HCT116 (cell line): ENCODE measurements at regions not wholly inside any gene's neighbourhood (a gene's known extent, or its start where the extent isn't known, plus 50 kb on each side); places are given as distances from the start of the nearest gene placed in this dataset.

Experiments used
- ATAC-seq: fragments of 200-7000 bp; cut with Tn5 transposase; 2 replicates; pipeline ENCODE4 v1.9.1; 2020; ENCODE audit warnings: mild to moderate bottlenecking, moderate library complexity
- BruUV-seq: library from RNA; stranded (reverse); fragments of 400-500 nt; replicated peaks from 2 replicates; lab custom pipeline; 2021; lab: Mats Ljungman, UMichigan
- CTCF ChIA-PET: fragments of 300-600 bp; sonication (Branson Sonifier 250); formaldehyde crosslinking; loops from one replicate; lab custom pipeline; 2021; ENCODE audit warnings: antibody characterized with exemption; lab: Charles Lee
- POLR2A ChIA-PET: fragments of 300-600, 350-600 bp; sonication (Branson Sonifier 250); formaldehyde crosslinking; loops from one replicate; lab custom pipeline; 2021; ENCODE audit warnings: antibody characterized with exemption; lab: Charles Lee
- RAD21 ChIA-PET, 2 experiments: fragments of 300-600 bp; sonication (Branson Sonifier 250); formaldehyde crosslinking; loops; one replicate each; lab custom pipeline; 2023; ENCODE audit warnings: low total read pairs in 2 of 2; ENCODE audit not compliant: uncharacterized antibody in 2 of 2, unreplicated experiment in 2 of 2, low non-redundant PET in 1 of 2; lab: Charles Lee
- DNase-seq: peaks from one replicate; pipeline ENCODE4 v3.0.0-alpha.2; 2010; ENCODE audit warnings: low read depth, low spot score
- H2AFZ ChIP-seq: fragments of 200-600 bp; shearing (Covaris generic), sonication (generic); 2 replicates; pipeline ENCODE4 v1.6.1; 2017; ENCODE audit warnings: low read depth, mixed run types, mixed read lengths, antibody characterized with exemption, low read length; ENCODE audit not compliant: poor library complexity, severe bottlenecking
- H3K27ac ChIP-seq: 2 replicates; pipeline ENCODE4 v1.5.1; 2012; ENCODE audit warnings: low read depth, low read length
- H3K27me3 ChIP-seq: fragments of 200-600 bp; sonication (generic); 2 replicates; pipeline ENCODE4 v1.6.1; 2016; ENCODE audit warnings: mixed run types, low read length, mixed read lengths; ENCODE audit not compliant: insufficient read depth
- H3K36me3 ChIP-seq, 2 experiments: fragments of 200-500 bp in 1 of 2; fragments of 200-600 bp in 1 of 2; sonication (Bioruptor generic) in 1 of 2; sonication (generic) in 1 of 2; 2 replicates each; pipeline versions ENCODE4 v1.5.1 to v1.6.1; 2014 to 2016; ENCODE audit warnings: low read length in 2 of 2, inconsistent platforms in 1 of 2, mixed read lengths in 1 of 2, mixed run types in 1 of 2; ENCODE audit not compliant: insufficient read depth in 2 of 2, control insufficient read depth in 1 of 2
- H3K4me1 ChIP-seq, 2 experiments: fragments of 200-600 bp in 1 of 2; sonication (generic) in 1 of 2; 2 replicates each; pipeline versions ENCODE4 v1.5.1 to v1.6.1; 2012 to 2017; ENCODE audit warnings: low read length in 2 of 2, inconsistent platforms in 1 of 2, mild to moderate bottlenecking in 1 of 2, mixed read lengths in 1 of 2, mixed run types in 1 of 2, moderate library complexity in 1 of 2; ENCODE audit not compliant: insufficient read depth in 2 of 2, control insufficient read depth in 1 of 2
- H3K4me2 ChIP-seq: fragments of 200-600 bp; sonication (generic); 2 replicates; pipeline ENCODE4 v1.6.1; 2017; ENCODE audit warnings: mixed run types, low read length, mixed read lengths
- H3K4me3 ChIP-seq, 2 experiments: fragments of 200-600 bp in 1 of 2; sonication (generic) in 1 of 2; replicated peaks in 1 of 2; 2 replicates each; pipeline ENCODE4 v1.5.1; 2011 to 2016; ENCODE audit warnings: low read length in 2 of 2, control low read depth in 1 of 2, low read depth in 1 of 2, mild to moderate bottlenecking in 1 of 2, mixed read lengths in 1 of 2, mixed run types in 1 of 2
- H3K79me2 ChIP-seq: fragments of 200-600 bp; sonication (generic); 2 replicates; pipeline ENCODE4 v1.6.1; 2017; ENCODE audit warnings: mild to moderate bottlenecking, mixed run types, low read length, moderate library complexity, mixed read lengths; ENCODE audit not compliant: insufficient read depth
- H3K9ac ChIP-seq: fragments of 200-600 bp; sonication (generic); 2 replicates; pipeline ENCODE4 v1.6.1; 2016; ENCODE audit warnings: low read length, mixed read lengths
- H3K9me2 ChIP-seq: fragments of 200-600 bp; sonication (generic), shearing (Covaris generic); 2 replicates; pipeline ENCODE4 v1.6.1; 2017; ENCODE audit warnings: mixed run types, mild to moderate bottlenecking, moderate library complexity; ENCODE audit not compliant: insufficient read depth
- H3K9me3 ChIP-seq, 2 experiments: fragments of 200-500 bp in 1 of 2; fragments of 200-600 bp in 1 of 2; sonication (Bioruptor generic) in 1 of 2; sonication (generic) in 1 of 2; 2 replicates each; pipeline ENCODE4 v1.6.1; 2014 to 2017; ENCODE audit warnings: low read length in 2 of 2, mixed read lengths in 2 of 2, inconsistent platforms in 1 of 2, low read depth in 1 of 2, mild to moderate bottlenecking in 1 of 2, mixed run types in 1 of 2, moderate library complexity in 1 of 2; ENCODE audit not compliant: control insufficient read depth in 1 of 2, insufficient read depth in 1 of 2
- H4K20me1 ChIP-seq: fragments of 200-600 bp; sonication (generic), shearing (Covaris generic); 2 replicates; pipeline ENCODE4 v1.6.1; 2017; ENCODE audit warnings: mixed run types, mild to moderate bottlenecking, moderate library complexity; ENCODE audit not compliant: insufficient read depth
- CBX3 ChIP-seq: IDR thresholded peaks from 2 replicates; pipeline ENCODE4 v1.6.1; 2012; ENCODE audit warnings: low read depth
- CTCF ChIP-seq, 3 experiments: fragments of 200-600 bp in 1 of 3; sonication (generic) in 1 of 3; IDR thresholded peaks in 2 of 3; conservative IDR thresholded peaks in 1 of 3; 2 replicates each; pipeline ENCODE4 v1.5.1; 2012 to 2017; ENCODE audit warnings: low read depth in 2 of 3, low read length in 2 of 3, antibody characterized with exemption in 1 of 3, borderline replicate concordance in 1 of 3, control low read depth in 1 of 3, mild to moderate bottlenecking in 1 of 3, mixed read lengths in 1 of 3, mixed run types in 1 of 3, moderate library complexity in 1 of 3; ENCODE audit not compliant: insufficient read depth in 1 of 3
- EGR1 ChIP-seq: IDR thresholded peaks from 2 replicates; pipeline ENCODE4 v1.6.1; 2012; ENCODE audit warnings: low read depth
- ELF1 ChIP-seq: IDR thresholded peaks from 2 replicates; pipeline ENCODE4 v1.6.1; 2012; ENCODE audit warnings: low read depth, borderline replicate concordance
- EZH2 ChIP-seq: fragments of 200-600 bp; sonication (generic); IDR thresholded peaks from 2 replicates; pipeline ENCODE4 v1.6.1; 2017; ENCODE audit warnings: antibody characterized with exemption, mixed run types
- EZH2phosphoT487 ChIP-seq: fragments of 200-600 bp; IDR thresholded peaks from 2 replicates; pipeline ENCODE4 v1.6.1; 2018; ENCODE audit warnings: antibody characterized with exemption, borderline replicate concordance
- FOSL1 ChIP-seq: IDR thresholded peaks from 2 replicates; pipeline ENCODE4 v1.6.1; 2012; ENCODE audit warnings: low read depth
- JUND ChIP-seq: IDR thresholded peaks from 2 replicates; pipeline ENCODE4 v1.6.1; 2012
- POLR2A ChIP-seq: IDR thresholded peaks from 2 replicates; pipeline ENCODE4 v1.7.0; 2011; ENCODE audit warnings: borderline replicate concordance; ENCODE audit not compliant: insufficient read depth, insufficient read length; ENCODE audit errors: extremely low read depth
- POLR2AphosphoS5 ChIP-seq: IDR thresholded peaks from 2 replicates; pipeline ENCODE4 v1.6.1; 2011; ENCODE audit warnings: mild to moderate bottlenecking, low read depth, low read length, moderate library complexity
- RAD21 ChIP-seq: IDR thresholded peaks from 2 replicates; pipeline ENCODE4 v1.6.1; 2012; ENCODE audit warnings: low read depth, mild to moderate bottlenecking
- SRF ChIP-seq: IDR thresholded peaks from 2 replicates; pipeline ENCODE4 v1.6.1; 2012; ENCODE audit warnings: low read depth
- TCF7L2 ChIP-seq: IDR thresholded peaks from 2 replicates; pipeline ENCODE4 v1.7.0; 2011; ENCODE audit warnings: borderline replicate concordance, inconsistent platforms; ENCODE audit not compliant: insufficient read depth, insufficient read length; ENCODE audit errors: extremely low read depth
- ZBTB33 ChIP-seq: IDR thresholded peaks from 2 replicates; pipeline ENCODE4 v1.6.1; 2011; ENCODE audit warnings: mild to moderate bottlenecking, low read length, moderate library complexity; ENCODE audit not compliant: insufficient replicate concordance; ENCODE audit errors: extremely low read depth
- ZNF274 ChIP-seq: fragments of 200-500 bp; sonication (Bioruptor generic); IDR thresholded peaks from 2 replicates; pipeline ENCODE4 v1.6.1; 2014; ENCODE audit warnings: mild to moderate bottlenecking, low read depth, low read length, inconsistent platforms
- intact Hi-C: fragments of 100-400 bp; cut with micrococcal nuclease; formaldehyde crosslinking; loops from 2 replicates; pipeline ENCODE4 v1.10.0; 2022
- TF ChIP-seq, protein P1 (sequence below): IDR thresholded peaks from 2 replicates; pipeline ENCODE4 v1.6.1; 2012; ENCODE audit warnings: low read depth
- TF ChIP-seq, protein P2 (sequence below): IDR thresholded peaks from 2 replicates; pipeline ENCODE4 v1.6.1; 2012
- TF ChIP-seq, protein P3 (sequence below): IDR thresholded peaks from 2 replicates; pipeline ENCODE4 v1.6.1; 2012

GRCh38 chr2:136613096-136613495 is 152.2 kb upstream of the THSD7B start:
- H3K36me3 ChIP-seq: no peaks in the 10 kb centered on the region
- no peak overlapping the region for H3K9ac ChIP-seq
- H2AFZ ChIP-seq: no peak overlapping the region
- no peak overlapping the region for H3K4me3 ChIP-seq
- no peaks in the 10 kb centered on the region for H3K79me2 ChIP-seq
- intact Hi-C loops: no loop called here
- no TSS peak for BruUV-seq
- ATAC-seq (no peak), DNase-seq (no peak)
- no peaks in the 10 kb centered on the region for H3K9me2 ChIP-seq
- no peak overlapping the region for H3K27ac ChIP-seq
- H3K4me1 ChIP-seq: no peaks in the 10 kb centered on the region
- POLR2A ChIA-PET: no interaction called here
- RAD21 ChIA-PET: no interaction called here
- H3K9me3 ChIP-seq: no peaks in the 10 kb centered on the region
- peaks cover 4% of the 10 kb centered on the region for H3K27me3 ChIP-seq
- CTCF ChIA-PET: no interaction called here
- H4K20me1 ChIP-seq: no peaks in the 10 kb centered on the region
- TF ChIP-seq CBX3 (no peak), EZH2 (no peak), EZH2phosphoT487 (no peak), ZNF274 (no peak), RAD21 (no peak), POLR2AphosphoS5 (no peak), JUND (no peak), ZBTB33 (no peak), FOSL1 (no peak), ELF1 (no peak), CTCF (IDR thresholded peaks at IDR 0.05 in 2 of 3, conservative IDR thresholded peaks at IDR 0.05 in 1 of 3; ENCODE audit: borderline replicate concordance in 1 of 3, insufficient read depth in 1 of 3, low read depth in 2 of 3, low read length in 2 of 3) (no peak), EGR1 (no peak), TCF7L2 (no peak), POLR2A (no peak), SRF (no peak)
- TF ChIP-seq, protein P1, sequence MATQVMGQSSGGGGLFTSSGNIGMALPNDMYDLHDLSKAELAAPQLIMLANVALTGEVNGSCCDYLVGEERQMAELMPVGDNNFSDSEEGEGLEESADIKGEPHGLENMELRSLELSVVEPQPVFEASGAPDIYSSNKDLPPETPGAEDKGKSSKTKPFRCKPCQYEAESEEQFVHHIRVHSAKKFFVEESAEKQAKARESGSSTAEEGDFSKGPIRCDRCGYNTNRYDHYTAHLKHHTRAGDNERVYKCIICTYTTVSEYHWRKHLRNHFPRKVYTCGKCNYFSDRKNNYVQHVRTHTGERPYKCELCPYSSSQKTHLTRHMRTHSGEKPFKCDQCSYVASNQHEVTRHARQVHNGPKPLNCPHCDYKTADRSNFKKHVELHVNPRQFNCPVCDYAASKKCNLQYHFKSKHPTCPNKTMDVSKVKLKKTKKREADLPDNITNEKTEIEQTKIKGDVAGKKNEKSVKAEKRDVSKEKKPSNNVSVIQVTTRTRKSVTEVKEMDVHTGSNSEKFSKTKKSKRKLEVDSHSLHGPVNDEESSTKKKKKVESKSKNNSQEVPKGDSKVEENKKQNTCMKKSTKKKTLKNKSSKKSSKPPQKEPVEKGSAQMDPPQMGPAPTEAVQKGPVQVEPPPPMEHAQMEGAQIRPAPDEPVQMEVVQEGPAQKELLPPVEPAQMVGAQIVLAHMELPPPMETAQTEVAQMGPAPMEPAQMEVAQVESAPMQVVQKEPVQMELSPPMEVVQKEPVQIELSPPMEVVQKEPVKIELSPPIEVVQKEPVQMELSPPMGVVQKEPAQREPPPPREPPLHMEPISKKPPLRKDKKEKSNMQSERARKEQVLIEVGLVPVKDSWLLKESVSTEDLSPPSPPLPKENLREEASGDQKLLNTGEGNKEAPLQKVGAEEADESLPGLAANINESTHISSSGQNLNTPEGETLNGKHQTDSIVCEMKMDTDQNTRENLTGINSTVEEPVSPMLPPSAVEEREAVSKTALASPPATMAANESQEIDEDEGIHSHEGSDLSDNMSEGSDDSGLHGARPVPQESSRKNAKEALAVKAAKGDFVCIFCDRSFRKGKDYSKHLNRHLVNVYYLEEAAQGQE: no peak
- TF ChIP-seq, protein P2, sequence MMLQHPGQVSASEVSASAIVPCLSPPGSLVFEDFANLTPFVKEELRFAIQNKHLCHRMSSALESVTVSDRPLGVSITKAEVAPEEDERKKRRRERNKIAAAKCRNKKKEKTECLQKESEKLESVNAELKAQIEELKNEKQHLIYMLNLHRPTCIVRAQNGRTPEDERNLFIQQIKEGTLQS: no peak
- TF ChIP-seq, protein P3, sequence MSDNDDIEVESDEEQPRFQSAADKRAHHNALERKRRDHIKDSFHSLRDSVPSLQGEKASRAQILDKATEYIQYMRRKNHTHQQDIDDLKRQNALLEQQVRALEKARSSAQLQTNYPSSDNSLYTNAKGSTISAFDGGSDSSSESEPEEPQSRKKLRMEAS: no peak
- no peak overlapping the region for H3K4me2 ChIP-seq
